WTC11 (cell line): ENCODE measurements at regions not wholly inside any gene's neighbourhood (a gene's known extent, or its start where the extent isn't known, plus 50 kb on each side); places are given as distances from the start of the nearest gene placed in this dataset.

Experiments
- ATAC-seq: fragments of 200-7000 bp; cut with Tn5 transposase; 2 replicates; pipeline ENCODE4 v1.10.0; 2021; ENCODE audit warnings: mild to moderate bottlenecking, moderate library complexity
- CTCF ChIA-PET: fragments of 300-600 bp; sonication (Branson Sonifier 250); formaldehyde crosslinking; loops from one replicate; lab custom pipeline; 2021; ENCODE audit warnings: antibody characterized with exemption; lab: Charles Lee
- POLR2A ChIA-PET: fragments of 350-600 bp; sonication (Branson Sonifier 250); formaldehyde crosslinking; loops from one replicate; lab custom pipeline; 2021; ENCODE audit warnings: antibody characterized with exemption; lab: Charles Lee
- DNase-seq: peaks from one replicate; pipeline ENCODE4 v3.0.0; 2021; ENCODE audit warnings: low spot score
- H3K27ac Mint-ChIP-seq: 2 replicates; pipeline ENCODE4 v1.8.0; 2021; ENCODE audit warnings: mixed read lengths
- H3K27me3 Mint-ChIP-seq: 2 replicates; pipeline ENCODE4 v1.8.0; 2021; ENCODE audit warnings: low read depth, mild to moderate bottlenecking, moderate library complexity, mixed read lengths
- H3K36me3 Mint-ChIP-seq: 2 replicates; pipeline ENCODE4 v1.8.0; 2021; ENCODE audit warnings: mixed read lengths
- H3K4me1 Mint-ChIP-seq: 2 replicates; pipeline ENCODE4 v1.8.0; 2022; ENCODE audit warnings: mixed read lengths
- H3K4me3 Mint-ChIP-seq: 2 replicates; pipeline ENCODE4 v1.8.0; 2021; ENCODE audit warnings: mild to moderate bottlenecking, moderate library complexity, mixed read lengths
- H3K9me3 Mint-ChIP-seq: 2 replicates; pipeline ENCODE4 v1.8.0; 2021; ENCODE audit warnings: mixed read lengths
- AFF4 ChIP-seq: sonication (generic); formaldehyde crosslinking; IDR thresholded peaks from 2 replicates; pipeline ENCODE4 v1.8.1; 2023; ENCODE audit warnings: mild to moderate bottlenecking, missing genetic modification reagents, borderline replicate concordance
- CBFB ChIP-seq: sonication (generic); formaldehyde crosslinking; IDR thresholded peaks from 2 replicates; pipeline ENCODE4 v1.8.1; 2022; ENCODE audit warnings: mild to moderate bottlenecking, low read depth, missing genetic modification reagents
- CDX4 ChIP-seq: fragments of 250-450 bp; sonication (Bioruptor Pico); IDR thresholded peaks from 2 replicates; pipeline ENCODE4 v1.9.0; 2021; ENCODE audit warnings: moderate library complexity, mild to moderate bottlenecking, inconsistent platforms, borderline replicate concordance
- FOXJ3 ChIP-seq: sonication (generic); formaldehyde crosslinking; IDR thresholded peaks from 2 replicates; pipeline ENCODE4 v1.9.0; 2021; ENCODE audit warnings: missing genetic modification reagents, mild to moderate bottlenecking, borderline replicate concordance
- GRHL2 ChIP-seq: fragments of 250-450 bp; sonication (Bioruptor Pico); IDR thresholded peaks from 2 replicates; pipeline ENCODE4 v1.8.0; 2022; ENCODE audit warnings: mild to moderate bottlenecking, moderate library complexity; ENCODE audit not compliant: insufficient replicate concordance, severe bottlenecking
- HMGA2 ChIP-seq: fragments of 250-450 bp; sonication (Bioruptor Pico); IDR thresholded peaks from 2 replicates; pipeline ENCODE4 v1.4.0; 2021; ENCODE audit warnings: mild to moderate bottlenecking, moderate library complexity
- MYBL2 ChIP-seq: sonication (generic); formaldehyde crosslinking; IDR thresholded peaks from 2 replicates; pipeline ENCODE4 v1.8.1; 2023; ENCODE audit warnings: mild to moderate bottlenecking, moderate library complexity, missing genetic modification reagents
- NFATC4 ChIP-seq: fragments of 250-450 bp; sonication (Bioruptor Pico); IDR thresholded peaks from 2 replicates; pipeline ENCODE4 v1.9.0; 2021; ENCODE audit warnings: mild to moderate bottlenecking
- NFYB ChIP-seq: sonication (generic); formaldehyde crosslinking; conservative IDR thresholded peaks from 2 replicates; pipeline ENCODE4 v1.8.0; 2022; ENCODE audit warnings: low read depth, missing genetic modification reagents
- NR3C1 ChIP-seq: sonication (generic); formaldehyde crosslinking; conservative IDR thresholded peaks from 2 replicates; pipeline ENCODE4 v1.8.1; 2023; ENCODE audit warnings: low read depth, mild to moderate bottlenecking, missing genetic modification reagents
- PRRX2 ChIP-seq: fragments of 250-450 bp; sonication (Bioruptor Pico); IDR thresholded peaks from 2 replicates; pipeline ENCODE4 v1.8.0; 2021; ENCODE audit warnings: mild to moderate bottlenecking
- RORB ChIP-seq: fragments of 250-450 bp; sonication (Bioruptor Pico); IDR thresholded peaks from 2 replicates; pipeline ENCODE4 v1.9.0; 2021; ENCODE audit warnings: mild to moderate bottlenecking
- ZNF317 ChIP-seq: sonication (generic); formaldehyde crosslinking; IDR thresholded peaks from 2 replicates; pipeline ENCODE4 v1.8.1; 2023; ENCODE audit warnings: low read depth, mild to moderate bottlenecking, moderate library complexity, missing genetic modification reagents, borderline replicate concordance
- ZNF532 ChIP-seq: fragments of 250-450 bp; sonication (Bioruptor Pico); IDR thresholded peaks from 2 replicates; pipeline ENCODE4 v1.9.0; 2021; ENCODE audit warnings: mild to moderate bottlenecking, borderline replicate concordance
- ZSCAN18 ChIP-seq: fragments of 250-450 bp; sonication (Bioruptor Pico); IDR thresholded peaks from 2 replicates; pipeline ENCODE4 v2.1.2; 2022; ENCODE audit warnings: mild to moderate bottlenecking, moderate library complexity
- TF ChIP-seq, protein P1 (sequence below): sonication (generic); formaldehyde crosslinking; IDR thresholded peaks from 2 replicates; pipeline ENCODE4 v1.8.0; 2022; ENCODE audit warnings: mild to moderate bottlenecking, missing genetic modification reagents
- TF ChIP-seq, protein P2 (sequence below): fragments of 250-450 bp; sonication (Bioruptor Pico); IDR thresholded peaks from 2 replicates; pipeline ENCODE4 v1.9.0; 2021; ENCODE audit warnings: mild to moderate bottlenecking
- TF ChIP-seq, protein P3 (sequence below): fragments of 250-450 bp; sonication (Bioruptor Pico); conservative IDR thresholded peaks from 2 replicates; pipeline ENCODE4 v1.9.0; 2021; ENCODE audit warnings: mild to moderate bottlenecking
- TF ChIP-seq, protein P4 (sequence below): fragments of 250-450 bp; sonication (Bioruptor Pico); IDR thresholded peaks from 2 replicates; pipeline ENCODE4 v1.8.0; 2021; ENCODE audit warnings: mild to moderate bottlenecking
- TF ChIP-seq, protein P5 (sequence below): sonication (generic); formaldehyde crosslinking; IDR thresholded peaks from 2 replicates; pipeline ENCODE4 v1.8.1; 2022; ENCODE audit warnings: mild to moderate bottlenecking, missing genetic modification reagents, moderate library complexity, borderline replicate concordance

- TF ChIP-seq ZSCAN18 (CRISPR knock-in tag), result no peak
- no peak for TF ChIP-seq CDX4 (CRISPR knock-in tag)
- TF ChIP-seq MYBL2 (CRISPR knock-in tag), result no peak
- TF ChIP-seq HMGA2 (CRISPR knock-in tag), result no peak
- TF ChIP-seq NFYB (CRISPR knock-in tag), result no peak
- TF ChIP-seq ZNF317 (CRISPR knock-in tag), result no peak
- TF ChIP-seq FOXJ3, result no peak
- TF ChIP-seq, protein P1, sequence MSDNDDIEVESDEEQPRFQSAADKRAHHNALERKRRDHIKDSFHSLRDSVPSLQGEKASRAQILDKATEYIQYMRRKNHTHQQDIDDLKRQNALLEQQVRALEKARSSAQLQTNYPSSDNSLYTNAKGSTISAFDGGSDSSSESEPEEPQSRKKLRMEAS (CRISPR knock-in tag), result no peak
- TF ChIP-seq, protein P2, sequence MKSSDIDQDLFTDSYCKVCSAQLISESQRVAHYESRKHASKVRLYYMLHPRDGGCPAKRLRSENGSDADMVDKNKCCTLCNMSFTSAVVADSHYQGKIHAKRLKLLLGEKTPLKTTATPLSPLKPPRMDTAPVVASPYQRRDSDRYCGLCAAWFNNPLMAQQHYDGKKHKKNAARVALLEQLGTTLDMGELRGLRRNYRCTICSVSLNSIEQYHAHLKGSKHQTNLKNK (CRISPR knock-in tag), result no peak
- TF ChIP-seq AFF4 (CRISPR knock-in tag), result no peak
- TF ChIP-seq, protein P3, sequence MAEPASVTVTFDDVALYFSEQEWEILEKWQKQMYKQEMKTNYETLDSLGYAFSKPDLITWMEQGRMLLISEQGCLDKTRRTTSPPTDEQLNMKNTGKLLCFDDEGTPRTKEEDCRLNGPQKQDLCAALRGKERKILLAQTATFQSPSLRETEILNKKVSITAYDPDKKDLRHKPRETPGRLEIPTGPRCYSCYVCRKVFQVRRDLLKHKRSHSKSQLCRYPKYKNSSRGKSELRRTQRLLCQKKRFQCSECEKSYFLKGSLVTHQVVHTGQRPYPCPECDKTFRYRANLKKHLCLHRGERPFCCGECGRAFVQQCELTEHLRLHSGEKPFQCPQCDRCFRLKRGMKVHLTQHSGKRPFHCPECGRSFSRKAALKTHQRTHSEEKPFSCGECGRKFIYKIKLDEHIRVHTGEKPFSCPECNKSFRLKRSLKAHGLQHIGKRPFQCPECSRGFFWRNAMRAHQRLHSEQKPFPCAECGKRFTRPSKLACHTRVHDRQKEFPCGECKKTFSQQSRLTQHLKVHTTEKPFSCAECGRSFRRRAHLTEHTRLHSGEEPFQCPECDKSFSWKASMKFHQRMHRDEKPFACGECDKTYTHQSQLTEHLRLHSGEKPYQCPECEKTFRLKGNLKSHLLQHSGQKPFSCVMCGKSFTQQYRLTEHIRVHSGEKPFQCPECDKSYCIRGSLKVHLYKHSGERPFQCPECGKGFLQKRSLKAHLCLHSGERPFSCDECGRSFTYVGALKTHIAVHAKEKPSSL (CRISPR knock-in tag), result no peak
- TF ChIP-seq, all 79 proteins: peak for 0
Measured at GRCh38 chr12:13784504-13784903, 196.9 kb downstream of the GRIN2B start (continued).

- no peaks in the 10 kb centered on the region for H3K36me3 Mint-ChIP-seq
- peaks cover 6% of the 10 kb centered on the region for H3K4me1 Mint-ChIP-seq
- ChIA-PET CTCF (no interaction called here), POLR2A (no interaction called here)
- no peak overlapping the region for H3K4me3 Mint-ChIP-seq
- DNase-seq (no peak), ATAC-seq (no peak)
- no peaks in the 10 kb centered on the region for H3K9me3 Mint-ChIP-seq
- no peak overlapping the region for H3K27ac Mint-ChIP-seq
- peaks cover 46% of the 10 kb centered on the region for H3K27me3 Mint-ChIP-seq
- no peak for TF ChIP-seq ZNF532 (CRISPR knock-in tag)
- TF ChIP-seq, protein P4, sequence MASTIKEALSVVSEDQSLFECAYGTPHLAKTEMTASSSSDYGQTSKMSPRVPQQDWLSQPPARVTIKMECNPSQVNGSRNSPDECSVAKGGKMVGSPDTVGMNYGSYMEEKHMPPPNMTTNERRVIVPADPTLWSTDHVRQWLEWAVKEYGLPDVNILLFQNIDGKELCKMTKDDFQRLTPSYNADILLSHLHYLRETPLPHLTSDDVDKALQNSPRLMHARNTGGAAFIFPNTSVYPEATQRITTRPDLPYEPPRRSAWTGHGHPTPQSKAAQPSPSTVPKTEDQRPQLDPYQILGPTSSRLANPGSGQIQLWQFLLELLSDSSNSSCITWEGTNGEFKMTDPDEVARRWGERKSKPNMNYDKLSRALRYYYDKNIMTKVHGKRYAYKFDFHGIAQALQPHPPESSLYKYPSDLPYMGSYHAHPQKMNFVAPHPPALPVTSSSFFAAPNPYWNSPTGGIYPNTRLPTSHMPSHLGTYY (CRISPR knock-in tag), result no peak
- TF ChIP-seq PRRX2 (CRISPR knock-in tag), result no peak
- TF ChIP-seq, protein P5, sequence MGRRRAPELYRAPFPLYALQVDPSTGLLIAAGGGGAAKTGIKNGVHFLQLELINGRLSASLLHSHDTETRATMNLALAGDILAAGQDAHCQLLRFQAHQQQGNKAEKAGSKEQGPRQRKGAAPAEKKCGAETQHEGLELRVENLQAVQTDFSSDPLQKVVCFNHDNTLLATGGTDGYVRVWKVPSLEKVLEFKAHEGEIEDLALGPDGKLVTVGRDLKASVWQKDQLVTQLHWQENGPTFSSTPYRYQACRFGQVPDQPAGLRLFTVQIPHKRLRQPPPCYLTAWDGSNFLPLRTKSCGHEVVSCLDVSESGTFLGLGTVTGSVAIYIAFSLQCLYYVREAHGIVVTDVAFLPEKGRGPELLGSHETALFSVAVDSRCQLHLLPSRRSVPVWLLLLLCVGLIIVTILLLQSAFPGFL (CRISPR knock-in tag), result no peak
- no peak for TF ChIP-seq GRHL2 (CRISPR knock-in tag)
- TF ChIP-seq NR3C1 (CRISPR knock-in tag), result no peak
- no peak for TF ChIP-seq NFATC4 (CRISPR knock-in tag)
- no peak for TF ChIP-seq RORB (CRISPR knock-in tag)
- no peak for TF ChIP-seq CBFB (CRISPR knock-in tag)
Measured at GRCh38 chr12:13780453-13780852, 200.9 kb downstream of the GRIN2B start.
